CD14-positive monocyte (primary cell): ENCODE measurements at regions not wholly inside any gene's neighbourhood (a gene's known extent, or its start where the extent isn't known, plus 50 kb on each side); places are given as distances from the start of the nearest gene placed in this dataset.

Source experiments
- DNase-seq, 3 donors: peaks; one replicate each; pipeline ENCODE4 v3.0.0-alpha.2; 2011 to 2022
- H2AFZ ChIP-seq: 2 replicates; pipeline ENCODE4 v1.6.0; 2012; ENCODE audit warnings: mild to moderate bottlenecking, low read depth, low read length, inconsistent platforms; ENCODE audit not compliant: insufficient read depth, poor library complexity, severe bottlenecking
- H3K27ac ChIP-seq, 2 donors: 1 replicate in 1 of 2; 2 replicates in 1 of 2; pipeline ENCODE4 v1.5.1; 2012 to 2013; ENCODE audit warnings: low read length in 2 of 2, control low read depth in 1 of 2, inconsistent platforms in 1 of 2, low read depth in 1 of 2, mild to moderate bottlenecking in 1 of 2
- H3K27me3 ChIP-seq, 2 donors: one replicate each; pipeline versions ENCODE4 v1.6.0 to v1.6.1; 2011 to 2013; ENCODE audit warnings: low read length in 2 of 2; ENCODE audit not compliant: control insufficient read depth in 2 of 2, insufficient read depth in 2 of 2
- H3K36me3 ChIP-seq, 2 donors: replicated peaks in 1 of 2; 1 replicate in 1 of 2; 2 replicates in 1 of 2; pipeline versions ENCODE4 v1.5.1 to v1.6.1; 2012 to 2013; ENCODE audit warnings: low read length in 2 of 2, control low read depth in 1 of 2, inconsistent platforms in 1 of 2, mild to moderate bottlenecking in 1 of 2; ENCODE audit not compliant: insufficient read depth in 2 of 2, control insufficient read depth in 1 of 2
- H3K4me1 ChIP-seq, 2 donors: 1 replicate in 1 of 2; 2 replicates in 1 of 2; pipeline versions ENCODE4 v1.5.1 to v1.6.1; 2012 to 2013; ENCODE audit warnings: low read length in 2 of 2, control low read depth in 1 of 2, inconsistent platforms in 1 of 2, mild to moderate bottlenecking in 1 of 2, moderate library complexity in 1 of 2; ENCODE audit not compliant: insufficient read depth in 2 of 2, control insufficient read depth in 1 of 2
- H3K4me2 ChIP-seq: replicated peaks from 2 replicates; pipeline ENCODE3; 2012; ENCODE audit warnings: low read length, moderate library complexity, mild to moderate bottlenecking; ENCODE audit not compliant: poor library complexity, severe bottlenecking; ENCODE audit errors: extremely low read depth
- H3K4me3 ChIP-seq, 3 experiments: fragments of 200-600 bp in 1 of 3; sonication (generic) in 1 of 3; replicated peaks in 1 of 3; 1 replicate in 2 of 3; 2 replicates in 1 of 3; pipeline ENCODE4 v1.5.1; 2011 to 2013; ENCODE audit warnings: low read length in 3 of 3, mild to moderate bottlenecking in 3 of 3, control low read depth in 2 of 3, low read depth in 2 of 3, inconsistent platforms in 1 of 3, moderate library complexity in 1 of 3
- H3K79me2 ChIP-seq: 2 replicates; pipeline ENCODE4 v1.6.0; 2012; ENCODE audit warnings: mild to moderate bottlenecking, control low read depth, inconsistent platforms, low read length, moderate library complexity; ENCODE audit not compliant: insufficient read depth
- H3K9ac ChIP-seq: 2 replicates; pipeline ENCODE4 v1.6.0; 2017; ENCODE audit warnings: low read length, mild to moderate bottlenecking; ENCODE audit not compliant: insufficient read depth, poor library complexity, severe bottlenecking
- H3K9me3 ChIP-seq, 2 donors: replicated peaks in 1 of 2; 1 replicate in 1 of 2; 2 replicates in 1 of 2; pipeline versions ENCODE4 v1.5.1 to v1.6.1; 2012 to 2013; ENCODE audit warnings: low read length in 2 of 2, control low read depth in 1 of 2; ENCODE audit not compliant: control insufficient read depth in 1 of 2, insufficient read depth in 1 of 2
- H4K20me1 ChIP-seq: 2 replicates; pipeline ENCODE4 v1.6.0; 2012; ENCODE audit warnings: mild to moderate bottlenecking, low read length, control low read depth, moderate library complexity; ENCODE audit not compliant: insufficient read depth
- H3K27ac Mint-ChIP-seq, 7 donors: one replicate each; pipeline ENCODE4 v1.8.0; 2020; ENCODE audit warnings: mild to moderate bottlenecking in 7 of 7, mixed read lengths in 7 of 7, moderate library complexity in 6 of 7, inconsistent platforms in 2 of 7
- H3K27me3 Mint-ChIP-seq, 3 donors: one replicate each; pipeline ENCODE4 v1.8.0; 2021 to 2022; ENCODE audit warnings: low read depth in 3 of 3, mild to moderate bottlenecking in 3 of 3, mixed read lengths in 3 of 3, moderate library complexity in 3 of 3, inconsistent platforms in 1 of 3
- H3K36me3 Mint-ChIP-seq, 2 donors: one replicate each; pipeline ENCODE4 v1.8.0; 2020; ENCODE audit warnings: mixed read lengths in 2 of 2, inconsistent platforms in 1 of 2, mild to moderate bottlenecking in 1 of 2
- H3K4me1 Mint-ChIP-seq: one replicate; pipeline ENCODE4 v1.8.0; 2020; ENCODE audit warnings: mild to moderate bottlenecking, mixed read lengths
- H3K4me3 Mint-ChIP-seq, 2 donors: one replicate each; pipeline ENCODE4 v1.8.0; 2020; ENCODE audit warnings: mild to moderate bottlenecking in 2 of 2, mixed read lengths in 2 of 2, moderate library complexity in 1 of 2
- H3K9me3 Mint-ChIP-seq, 7 donors: one replicate each; pipeline ENCODE4 v1.8.0; 2020 to 2022; ENCODE audit warnings: mixed read lengths in 7 of 7, mild to moderate bottlenecking in 6 of 7, moderate library complexity in 6 of 7, inconsistent platforms in 2 of 7
- WGBS: methylation state at CpG from one replicate; pipeline ENCODE4 v1.1.5; 2013; ENCODE audit warnings: missing lambda C conversion rate; ENCODE audit not compliant: insufficient coverage; 5-methylcytosine and 5-hydroxymethylcytosine counted together
- intact Hi-C, 2 donors: fragments of 100-400 bp; cut with micrococcal nuclease; formaldehyde crosslinking; loops; one replicate each; pipeline versions ENCODE4 v1.15.0 to v1.15.1; 2023
- TF ChIP-seq, protein P1 (sequence below): fragments of 200-600 bp; IDR thresholded peaks from one replicate; pipeline ENCODE4 v1.8.0; 2022; ENCODE audit warnings: antibody characterized with exemption, mild to moderate bottlenecking

DNA sequence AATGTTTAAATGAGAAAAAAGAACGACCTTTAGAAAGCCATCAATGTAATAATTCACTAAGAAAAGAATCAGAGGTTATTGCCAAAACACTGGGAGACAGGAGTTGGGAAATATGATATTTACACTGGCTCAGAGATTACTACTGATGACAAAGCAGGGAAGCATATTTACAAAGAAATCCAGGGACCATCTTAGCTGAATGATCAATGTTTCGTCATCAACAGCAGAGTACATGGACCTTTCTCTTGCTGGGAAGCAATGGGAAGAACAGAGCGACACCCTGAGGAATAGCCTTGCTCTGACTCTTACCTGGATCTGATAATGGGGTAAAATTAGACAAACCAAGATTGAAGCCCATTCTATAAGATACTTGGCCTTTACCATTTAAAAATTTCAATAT, 1293.5 kb downstream of the XPNPEP1 start:
- DNase-seq = no peak
- no peak overlapping the region for H2AFZ ChIP-seq
- Mint-ChIP-seq H3K27me3 (no peaks in the 10 kb centered on the region), H3K9me3 (peaks cover 0 to 5% (median 0%) of the 10 kb centered on the region in 7 donors), H3K4me1 (no peaks in the 10 kb centered on the region), H3K27ac (no peak overlapping the region), H3K36me3 (no peaks in the 10 kb centered on the region), H3K4me3 (no peak overlapping the region)
- H4K20me1 ChIP-seq = no peaks in the 10 kb centered on the region
- no peak overlapping the region for H3K27ac ChIP-seq
- H3K4me1 ChIP-seq = no peaks in the 10 kb centered on the region
- intact Hi-C loops = no loop called here
- no peaks in the 10 kb centered on the region for H3K36me3 ChIP-seq
- no peaks in the 10 kb centered on the region for H3K79me2 ChIP-seq
- WGBS = no CpG with 5 or more reads among the region's 3 CpGs
- H3K4me2 ChIP-seq = no peak overlapping the region
- H3K27me3 ChIP-seq = no peaks in the 10 kb centered on the region
- H3K9me3 ChIP-seq = no peaks in the 10 kb centered on the region
- H3K4me3 ChIP-seq = no peak overlapping the region
- no peak overlapping the region for H3K9ac ChIP-seq
- TF ChIP-seq, protein P1, sequence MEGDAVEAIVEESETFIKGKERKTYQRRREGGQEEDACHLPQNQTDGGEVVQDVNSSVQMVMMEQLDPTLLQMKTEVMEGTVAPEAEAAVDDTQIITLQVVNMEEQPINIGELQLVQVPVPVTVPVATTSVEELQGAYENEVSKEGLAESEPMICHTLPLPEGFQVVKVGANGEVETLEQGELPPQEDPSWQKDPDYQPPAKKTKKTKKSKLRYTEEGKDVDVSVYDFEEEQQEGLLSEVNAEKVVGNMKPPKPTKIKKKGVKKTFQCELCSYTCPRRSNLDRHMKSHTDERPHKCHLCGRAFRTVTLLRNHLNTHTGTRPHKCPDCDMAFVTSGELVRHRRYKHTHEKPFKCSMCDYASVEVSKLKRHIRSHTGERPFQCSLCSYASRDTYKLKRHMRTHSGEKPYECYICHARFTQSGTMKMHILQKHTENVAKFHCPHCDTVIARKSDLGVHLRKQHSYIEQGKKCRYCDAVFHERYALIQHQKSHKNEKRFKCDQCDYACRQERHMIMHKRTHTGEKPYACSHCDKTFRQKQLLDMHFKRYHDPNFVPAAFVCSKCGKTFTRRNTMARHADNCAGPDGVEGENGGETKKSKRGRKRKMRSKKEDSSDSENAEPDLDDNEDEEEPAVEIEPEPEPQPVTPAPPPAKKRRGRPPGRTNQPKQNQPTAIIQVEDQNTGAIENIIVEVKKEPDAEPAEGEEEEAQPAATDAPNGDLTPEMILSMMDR = no peak

- no peaks in the 10 kb centered on the region for H3K27me3 ChIP-seq
- H4K20me1 ChIP-seq = no peaks in the 10 kb centered on the region
- WGBS = no CpG with 5 or more reads among the region's 1 CpG
- H3K4me1 Mint-ChIP-seq = no peaks in the 10 kb centered on the region
- no peak overlapping the region for H3K4me3 ChIP-seq
- H2AFZ ChIP-seq = no peak overlapping the region
- TF ChIP-seq, protein P1 = no peak
- no peaks in the 10 kb centered on the region for H3K4me1 ChIP-seq
- peaks cover 0 to 5% (median 0%) of the 10 kb centered on the region in 7 donors for H3K9me3 Mint-ChIP-seq
- no peak overlapping the region for H3K9ac ChIP-seq
- peaks cover 0 to 3% (median 0%) of the 10 kb centered on the region in 3 donors for H3K27me3 Mint-ChIP-seq
- H3K4me2 ChIP-seq = no peak overlapping the region
- no peaks in the 10 kb centered on the region for H3K79me2 ChIP-seq
- intact Hi-C loops = no loop called here
- no peaks in the 10 kb centered on the region for H3K36me3 Mint-ChIP-seq
- no peaks in the 10 kb centered on the region for H3K9me3 ChIP-seq
- H3K27ac ChIP-seq = no peak overlapping the region
- no peak overlapping the region for H3K4me3 Mint-ChIP-seq
- no peak for DNase-seq
- no peak overlapping the region for H3K27ac Mint-ChIP-seq
- no peaks in the 10 kb centered on the region for H3K36me3 ChIP-seq
Measured at GRCh38 chr10:108624052-108624451, 1299.3 kb downstream of the XPNPEP1 start.
